K562 (cell line): ENCODE measurements at regions not wholly inside any gene's neighbourhood (a gene's known extent, or its start where the extent isn't known, plus 50 kb on each side); places are given as distances from the start of the nearest gene placed in this dataset.

Source experiments
- ATAC-seq: fragments of 200-7000 bp; cut with Tn5 transposase; 3 replicates; pipeline ENCODE4 v1.9.1; 2020; ENCODE audit warnings: moderate library complexity
- BruUV-seq: library from RNA; stranded (reverse); fragments of 400-500 nt; replicated peaks from 2 replicates; lab custom pipeline; 2021; lab: Mats Ljungman, UMichigan
- CTCF ChIA-PET: fragments of 300-600 bp; formaldehyde crosslinking; extraction: SDS; loops from one replicate; lab custom pipeline; 2021; ENCODE audit warnings: low intra/inter-chr PET ratio; lab: Yijun Ruan, JAX
- POLR2A ChIA-PET: fragments of 300-600, 350-650 bp; sonication (Branson Sonifier 250); formaldehyde crosslinking; extraction: SDS; loops from one replicate; lab custom pipeline; 2021; ENCODE audit warnings: antibody characterized with exemption, inconsistent platforms; lab: Yijun Ruan, JAX
- DNase-seq, 4 experiments: peaks; one replicate each; pipeline versions ENCODE4 v3.0.0 to v3.0.0-alpha.2; 2011 to 2018; ENCODE audit warnings: low spot score in 3 of 4, mixed read lengths in 3 of 4; ENCODE audit errors: extremely low read depth in 1 of 4
- FAIRE-seq: peaks from 2 replicates; lab custom pipeline; 2011; peaks lifted over from hg19 to GRCh38; lab: Jason Lieb, UNC
- H2AFZ ChIP-seq: 2 replicates; pipeline ENCODE4 v1.6.0; 2011; ENCODE audit warnings: low read depth, low read length, control low read depth, inconsistent platforms
- H3K27ac ChIP-seq: fragments of 200-600 bp; 3 replicates; pipeline ENCODE4 v1.8.0; 2011; ENCODE audit warnings: low read depth, mild to moderate bottlenecking, control low read depth, inconsistent platforms, low read length, moderate library complexity, mixed read lengths; ENCODE audit errors: extremely low read depth
- H3K27me3 ChIP-seq, 2 experiments: fragments of 300-600 bp in 1 of 2; 2 replicates in 1 of 2; 3 replicates in 1 of 2; pipeline versions ENCODE4 v1.6.0 to v1.8.0; 2011; ENCODE audit warnings: inconsistent platforms in 2 of 2, low read length in 2 of 2, mild to moderate bottlenecking in 1 of 2, mixed read lengths in 1 of 2, moderate library complexity in 1 of 2; ENCODE audit not compliant: control insufficient read depth in 2 of 2, insufficient read depth in 2 of 2
- H3K36me3 ChIP-seq: fragments of 300-600 bp; 3 replicates; pipeline ENCODE4 v1.8.0; 2011; ENCODE audit warnings: mild to moderate bottlenecking, low read length, inconsistent platforms; ENCODE audit not compliant: control insufficient read depth, insufficient read depth
- H3K4me1 ChIP-seq, 2 experiments: fragments of 200-600 bp in 1 of 2; replicated peaks in 1 of 2; 2 replicates in 1 of 2; 3 replicates in 1 of 2; pipeline versions ENCODE4 v1.5.1 to v1.8.0; 2011; ENCODE audit warnings: inconsistent platforms in 2 of 2, low read length in 2 of 2, mild to moderate bottlenecking in 1 of 2, mixed read lengths in 1 of 2, moderate library complexity in 1 of 2; ENCODE audit not compliant: control insufficient read depth in 2 of 2, insufficient read depth in 2 of 2
- H3K4me2 ChIP-seq: 2 replicates; pipeline ENCODE4 v1.6.1; 2011; ENCODE audit warnings: low read length, control low read depth, inconsistent platforms, mixed read lengths; ENCODE audit not compliant: insufficient read depth
- H3K4me3 ChIP-seq: fragments of 200-600 bp; sonication (generic), shearing (Covaris generic); 2 replicates; pipeline ENCODE4 v1.5.1; 2016; ENCODE audit warnings: control low read depth, inconsistent platforms
- H3K79me2 ChIP-seq: fragments of 200-600 bp; 3 replicates; pipeline ENCODE4 v1.8.0; 2011; ENCODE audit warnings: low read length, inconsistent platforms; ENCODE audit not compliant: control insufficient read depth, insufficient read depth
- H3K9ac ChIP-seq, 2 experiments: 2 replicates each; pipeline versions ENCODE4 v1.6.0 to v1.6.1; 2011; ENCODE audit warnings: low read depth in 2 of 2, low read length in 2 of 2, control low read depth in 1 of 2, inconsistent platforms in 1 of 2, mild to moderate bottlenecking in 1 of 2, mixed read lengths in 1 of 2; ENCODE audit not compliant: insufficient read depth in 1 of 2
- H3K9me1 ChIP-seq: one replicate; pipeline ENCODE4 v1.6.0; 2011; ENCODE audit warnings: inconsistent platforms, mild to moderate bottlenecking, low read length, moderate library complexity; ENCODE audit not compliant: control insufficient read depth, insufficient read depth
- H3K9me3 ChIP-seq: replicated peaks from 2 replicates; pipeline ENCODE4 v1.5.1; 2011; ENCODE audit warnings: low read depth, low read length, inconsistent platforms; ENCODE audit not compliant: control insufficient read depth, insufficient read depth
- H4K20me1 ChIP-seq: replicated peaks from 2 replicates; pipeline ENCODE4 v1.6.1; 2011; ENCODE audit warnings: low read length, inconsistent platforms, mixed read lengths; ENCODE audit not compliant: control insufficient read depth, insufficient read depth
- ATF7 ChIP-seq: fragments of 450-650 bp; IDR thresholded peaks from 2 replicates; pipeline ENCODE4 v1.7.1; 2014; ENCODE audit warnings: mild to moderate bottlenecking, moderate library complexity
- EP300 ChIP-seq: IDR thresholded peaks from 2 replicates; pipeline ENCODE4 v1.6.1; 2012; ENCODE audit warnings: low read length, improper control_type of control experiment
- FOXJ2 ChIP-seq: fragments of 200-800 bp; sonication (Bioruptor generic); IDR thresholded peaks from 2 replicates; pipeline ENCODE4 v1.6.1; 2016; ENCODE audit warnings: missing genetic modification characterization, missing compliant biosample characterization
- HES1 ChIP-seq: fragments of 450-650 bp; IDR thresholded peaks from 2 replicates; pipeline ENCODE4 v1.6.1; 2016; ENCODE audit warnings: low read depth, mild to moderate bottlenecking, moderate library complexity
- HOMEZ ChIP-seq: fragments of 250-450 bp; sonication (Bioruptor Pico); IDR thresholded peaks from 2 replicates; pipeline ENCODE4 v1.4.0; 2020; ENCODE audit warnings: mild to moderate bottlenecking, moderate library complexity
- IRF2 ChIP-seq: sonication (generic); formaldehyde crosslinking; IDR thresholded peaks from 2 replicates; pipeline ENCODE4 v1.8.1; 2022; ENCODE audit warnings: mild to moderate bottlenecking, missing genetic modification reagents
- KLF10 ChIP-seq: fragments of 250-450 bp; sonication (Bioruptor Pico); IDR thresholded peaks from 2 replicates; pipeline ENCODE4 v1.6.1; 2021; ENCODE audit warnings: matching md5 sums
- POLR2A ChIP-seq: fragments of 450-650 bp; conservative IDR thresholded peaks from 2 replicates; pipeline ENCODE4 v1.6.1; 2016
- TRIM28 ChIP-seq: fragments of 450-650 bp; IDR thresholded peaks from 2 replicates; pipeline ENCODE4 v1.6.1; 2017
- ZBTB9 ChIP-seq: fragments of 450-650 bp; formaldehyde crosslinking; IDR thresholded peaks from 2 replicates; pipeline ENCODE4 v1.4.0; 2020; ENCODE audit warnings: mild to moderate bottlenecking, moderate library complexity
- WGBS: fragments of 100-300 bp; shearing (Covaris generic); methylation state at CpG from one replicate; pipeline ENCODE4 v1.1.6; 2016; ENCODE audit warnings: low coverage, mixed read lengths; ENCODE audit not compliant: insufficient coverage; ENCODE audit errors: missing lambda C conversion rate; 5-methylcytosine and 5-hydroxymethylcytosine counted together
- in situ Hi-C: fragments of 300-500 bp; cut with MboI; formaldehyde crosslinking; loops from 4 replicates; pipeline ENCODE4 v1.15.0; 2018; ENCODE audit warnings: inconsistent platforms, mixed read lengths
- intact Hi-C: fragments of 100-400 bp; cut with micrococcal nuclease; formaldehyde crosslinking; loops from 2 replicates; pipeline ENCODE4 v1.14.2; 2022

GRCh38 chr5:42317575-42317974 lies 105.7 kb upstream of the GHR start:
- Histone ChIP-seq H3K9me3 (no peaks in the 10 kb centered on the region), H3K36me3 (no peaks in the 10 kb centered on the region), H3K4me1 (no peaks in the 10 kb centered on the region), H3K79me2 (no peaks in the 10 kb centered on the region), H3K4me2 (no peak overlapping the region), H3K9ac (no peak overlapping the region), H3K27ac (no peak overlapping the region), H4K20me1 (no peaks in the 10 kb centered on the region), H3K27me3 (no peaks in the 10 kb centered on the region), H2AFZ (no peak overlapping the region), H3K9me1 (no peaks in the 10 kb centered on the region), H3K4me3 (no peak overlapping the region)
- BruUV-seq = no TSS peak
- ATAC-seq (no peak), DNase-seq (no peak), FAIRE-seq (no peak)
- TF ChIP-seq HOMEZ (CRISPR knock-in tag) (no peak), KLF10 (no peak), ATF7 (no peak), HES1 (no peak), FOXJ2 (no peak), IRF2 (no peak), TRIM28 (no peak), POLR2A (no peak), EP300 (no peak), ZBTB9 (no peak)
- in situ Hi-C loops = no loop called here
- intact Hi-C loops = no loop called here
- ChIA-PET POLR2A (no interaction called here), CTCF (no interaction called here)
- WGBS = 0% methylated on average over 2 of the region's 2 CpGs
